Activated CD8-positive, alpha-beta T cell treated with anti-CD3 and anti-CD28 coated beads, Interleukin-2, amount 10 ng/mL, durations not matched to agents 7 days and 5 days (primary cell): ENCODE measurements at regions not wholly inside any gene's neighbourhood (a gene's known extent, or its start where the extent isn't known, plus 50 kb on each side); places are given as distances from the start of the nearest gene placed in this dataset.

Experiments
- ATAC-seq: fragments of 150-1000 bp; cut with Tn5 transposase; one replicate; pipeline ENCODE4 v1.10.0; 2021; ENCODE audit warnings: moderate library complexity
- CTCF ChIA-PET: fragments of 350-600 bp; sonication (Branson Sonifier 250); formaldehyde crosslinking; loops from one replicate; lab custom pipeline; 2021; ENCODE audit warnings: antibody characterized with exemption; lab: Charles Lee
- POLR2A ChIA-PET: fragments of 350-600 bp; sonication (Branson Sonifier 250); formaldehyde crosslinking; loops from one replicate; lab custom pipeline; 2021; ENCODE audit warnings: antibody characterized with exemption; lab: Charles Lee
- DNase-seq: peaks from one replicate; pipeline ENCODE4 v3.0.0-alpha.2; 2020
- H3K27ac Mint-ChIP-seq: one replicate; pipeline ENCODE4 v1.8.0; 2021; ENCODE audit warnings: mild to moderate bottlenecking, mixed read lengths
- H3K27me3 Mint-ChIP-seq: one replicate; pipeline ENCODE4 v1.8.0; 2021; ENCODE audit warnings: low read depth, mixed read lengths
- H3K36me3 Mint-ChIP-seq: one replicate; pipeline ENCODE4 v1.8.0; 2021; ENCODE audit warnings: low read depth, mixed read lengths
- H3K4me1 Mint-ChIP-seq: one replicate; pipeline ENCODE4 v1.8.0; 2021; ENCODE audit warnings: low read depth, mixed read lengths
- H3K4me3 Mint-ChIP-seq: one replicate; pipeline ENCODE4 v1.8.0; 2021; ENCODE audit warnings: mild to moderate bottlenecking, mixed read lengths
- H3K9me3 Mint-ChIP-seq: one replicate; pipeline ENCODE4 v1.8.0; 2022; ENCODE audit warnings: mixed read lengths; ENCODE audit not compliant: insufficient read depth

GRCh38 chr11:27209562-27210005 is 153.4 kb downstream of the CCDC34 start:
- Mint-ChIP-seq H3K4me1 (no peaks in the 10 kb centered on the region), H3K27me3 (no peaks in the 10 kb centered on the region), H3K27ac (no peak overlapping the region), H3K9me3 (no peaks in the 10 kb centered on the region), H3K36me3 (no peaks in the 10 kb centered on the region), H3K4me3 (no peak overlapping the region)
- ATAC-seq (no peak), DNase-seq (no peak)
- POLR2A ChIA-PET, result no interaction called here
- CTCF ChIA-PET, result no interaction called here

- Mint-ChIP-seq H3K9me3 (no peaks in the 10 kb centered on the region), H3K4me3 (no peak overlapping the region), H3K27me3 (no peaks in the 10 kb centered on the region), H3K36me3 (no peaks in the 10 kb centered on the region), H3K4me1 (no peaks in the 10 kb centered on the region), H3K27ac (no peak overlapping the region)
- no peak for ATAC-seq
- POLR2A ChIA-PET, result no interaction called here
- CTCF ChIA-PET, result no interaction called here
- DNase-seq, result no peak
Observed at GRCh38 chr11:27208846-27209245, 154.2 kb downstream of the CCDC34 start.

- no peaks in the 10 kb centered on the region for H3K4me1 Mint-ChIP-seq
- ATAC-seq (no peak), DNase-seq (no peak)
- H3K9me3 Mint-ChIP-seq, result no peaks in the 10 kb centered on the region
- no peak overlapping the region for H3K27ac Mint-ChIP-seq
- H3K27me3 Mint-ChIP-seq, result no peaks in the 10 kb centered on the region
- ChIA-PET POLR2A (no interaction called here), CTCF (interaction anchor here (1.2 to 1.3 kb wide), 2 partner anchors 279 to 290 kb away, joined by 3 to 4 read pairs; no protein-coding TSS in a partner anchor)
- H3K36me3 Mint-ChIP-seq, result no peaks in the 10 kb centered on the region
- no peak overlapping the region for H3K4me3 Mint-ChIP-seq
Observed at GRCh38 chr11:27207025-27207650, 155.9 kb downstream of the CCDC34 start.

- peaks cover 5% of the 10 kb centered on the region for H3K4me1 Mint-ChIP-seq
- H3K4me3 Mint-ChIP-seq, result no peak overlapping the region
Observed at GRCh38 chr11:27205779-27206570, 157.0 kb downstream of the CCDC34 start.

GRCh38 chr11:27205250-27205649 is 157.8 kb downstream of the CCDC34 start:
- POLR2A ChIA-PET, result no interaction called here
- Mint-ChIP-seq H3K27ac (no peak overlapping the region), H3K27me3 (no peaks in the 10 kb centered on the region), H3K9me3 (no peaks in the 10 kb centered on the region), H3K4me3 (no peak overlapping the region), H3K36me3 (no peaks in the 10 kb centered on the region), H3K4me1 (peaks cover 5% of the 10 kb centered on the region)
- CTCF ChIA-PET, result no interaction called here
- ATAC-seq (no peak), DNase-seq (no peak)

More at GRCh38 chr11:27205779-27206570, 157.0 kb downstream of the CCDC34 start:
- no peaks in the 10 kb centered on the region for H3K27me3 Mint-ChIP-seq
- ATAC-seq (no peak), DNase-seq (no peak)
- H3K36me3 Mint-ChIP-seq, result no peaks in the 10 kb centered on the region
- H3K9me3 Mint-ChIP-seq, result no peaks in the 10 kb centered on the region
- no peak overlapping the region for H3K27ac Mint-ChIP-seq
- CTCF ChIA-PET, result no interaction called here
- POLR2A ChIA-PET, result no interaction called here

- no peak overlapping the region for H3K4me3 Mint-ChIP-seq
- H3K27ac Mint-ChIP-seq, result no peak overlapping the region
- no peaks in the 10 kb centered on the region for H3K9me3 Mint-ChIP-seq
- no peaks in the 10 kb centered on the region for H3K27me3 Mint-ChIP-seq
- DNase-seq (no peak), ATAC-seq (no peak)
- POLR2A ChIA-PET, result no interaction called here
- CTCF ChIA-PET, result interaction anchor here (1.7 kb wide), 1 partner anchor 281 kb away, joined by 4 read pairs; no protein-coding TSS in a partner anchor
- peaks cover 5% of the 10 kb centered on the region for H3K4me1 Mint-ChIP-seq
- no peaks in the 10 kb centered on the region for H3K36me3 Mint-ChIP-seq
Observed at GRCh38 chr11:27204529-27204928, 158.5 kb downstream of the CCDC34 start.

- H3K4me3 Mint-ChIP-seq, result no peak overlapping the region
- POLR2A ChIA-PET, result no interaction called here
Observed at GRCh38 chr11:27203077-27203647, 159.9 kb downstream of the CCDC34 start.

GRCh38 chr11:27201454-27202302 is 161.1 kb downstream of the BBOX1 start:
- H3K4me3 Mint-ChIP-seq, result no peak overlapping the region
- no peaks in the 10 kb centered on the region for H3K36me3 Mint-ChIP-seq
- no peak for ATAC-seq
- H3K4me1 Mint-ChIP-seq, result peaks cover 5% of the 10 kb centered on the region
- H3K9me3 Mint-ChIP-seq, result no peaks in the 10 kb centered on the region
- ChIA-PET CTCF (interaction anchor here (1.5 kb wide), 2 partner anchors 284 to 295 kb away, joined by 4 to 5 read pairs; no protein-coding TSS in a partner anchor), POLR2A (no interaction called here)
- H3K27me3 Mint-ChIP-seq, result no peaks in the 10 kb centered on the region
- no peak overlapping the region for H3K27ac Mint-ChIP-seq
- no peak for DNase-seq

More at GRCh38 chr11:27203077-27203647, 159.9 kb downstream of the CCDC34 start:
- CTCF ChIA-PET, result interaction anchor here (1.7 kb wide), 1 partner anchor 282 kb away, joined by 4 read pairs; no protein-coding TSS in a partner anchor
- DNase-seq (no peak), ATAC-seq (no peak)
- Mint-ChIP-seq H3K27me3 (no peaks in the 10 kb centered on the region), H3K9me3 (no peaks in the 10 kb centered on the region), H3K4me1 (peaks cover 5% of the 10 kb centered on the region), H3K36me3 (no peaks in the 10 kb centered on the region), H3K27ac (no peak overlapping the region)

- no peak for DNase-seq
- no peak overlapping the region for H3K4me3 Mint-ChIP-seq
- peaks cover 5% of the 10 kb centered on the region for H3K4me1 Mint-ChIP-seq
- no peak for ATAC-seq
- no peak overlapping the region for H3K27ac Mint-ChIP-seq
- H3K36me3 Mint-ChIP-seq, result no peaks in the 10 kb centered on the region
- H3K27me3 Mint-ChIP-seq, result no peaks in the 10 kb centered on the region
- ChIA-PET CTCF (interaction anchor here (1.5 kb wide), 3 partner anchors 285 to 296 kb away, joined by 4 to 5 read pairs (median 5); no protein-coding TSS in a partner anchor), POLR2A (no interaction called here)
- H3K9me3 Mint-ChIP-seq, result no peaks in the 10 kb centered on the region
Observed at GRCh38 chr11:27200779-27201453, 160.3 kb downstream of the BBOX1 start.

- POLR2A ChIA-PET, result no interaction called here
- no peak overlapping the region for H3K27ac Mint-ChIP-seq
- H3K4me1 Mint-ChIP-seq, result peaks cover 4% of the 10 kb centered on the region
- no peaks in the 10 kb centered on the region for H3K9me3 Mint-ChIP-seq
- H3K36me3 Mint-ChIP-seq, result no peaks in the 10 kb centered on the region
- H3K4me3 Mint-ChIP-seq, result no peak overlapping the region
- CTCF ChIA-PET, result no interaction called here
- no peak for ATAC-seq
- H3K27me3 Mint-ChIP-seq, result peaks cover 6% of the 10 kb centered on the region
- DNase-seq, result no peak
Observed at GRCh38 chr11:27196203-27196897, 155.7 kb downstream of the BBOX1 start.
